ENCODE measurements at regions not wholly inside any gene's neighbourhood (a gene's known extent, or its start where the extent isn't known, plus 50 kb on each side); places are given as distances from the start of the nearest gene placed in this dataset.

DNA sequence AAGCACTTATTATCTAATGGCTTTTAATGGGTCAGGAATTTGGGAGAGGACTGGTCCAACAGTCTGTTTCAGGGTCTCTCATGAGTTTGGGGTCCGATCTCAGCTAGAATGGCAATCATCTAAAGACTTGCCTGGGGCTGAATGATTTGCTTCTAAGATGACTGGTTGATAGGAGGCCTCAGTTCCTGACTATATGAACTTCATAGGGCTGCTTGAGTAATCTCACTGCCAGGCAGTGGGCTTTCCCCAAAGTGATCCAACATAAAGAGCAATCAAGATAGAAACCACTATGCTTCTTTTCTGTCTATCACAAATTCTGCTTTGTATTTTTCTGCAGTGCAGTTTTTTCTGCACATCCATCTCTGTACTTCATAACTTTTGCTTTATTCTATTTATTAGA, 793.5 kb upstream of the CHAC2 start:
- no peaks in the 10 kb centered on the region for H3K4me1 ChIP-seq (ENCODE audit: control insufficient read depth in 1 of 2, insufficient read depth in 1 of 2, low read depth in 1 of 2, low read length in 1 of 2)
- H3K36me3 ChIP-seq = no peaks in the 10 kb centered on the region
- H3K27ac ChIP-seq = no peak overlapping the region
- no peaks in the 10 kb centered on the region for H3K27me3 ChIP-seq
- no peaks in the 10 kb centered on the region for H3K9me3 ChIP-seq
- H3K4me3 ChIP-seq (ENCODE audit: low read depth in 1 of 2, low read length in 1 of 2) = no peak overlapping the region
- TF ChIP-seq, protein P1, sequence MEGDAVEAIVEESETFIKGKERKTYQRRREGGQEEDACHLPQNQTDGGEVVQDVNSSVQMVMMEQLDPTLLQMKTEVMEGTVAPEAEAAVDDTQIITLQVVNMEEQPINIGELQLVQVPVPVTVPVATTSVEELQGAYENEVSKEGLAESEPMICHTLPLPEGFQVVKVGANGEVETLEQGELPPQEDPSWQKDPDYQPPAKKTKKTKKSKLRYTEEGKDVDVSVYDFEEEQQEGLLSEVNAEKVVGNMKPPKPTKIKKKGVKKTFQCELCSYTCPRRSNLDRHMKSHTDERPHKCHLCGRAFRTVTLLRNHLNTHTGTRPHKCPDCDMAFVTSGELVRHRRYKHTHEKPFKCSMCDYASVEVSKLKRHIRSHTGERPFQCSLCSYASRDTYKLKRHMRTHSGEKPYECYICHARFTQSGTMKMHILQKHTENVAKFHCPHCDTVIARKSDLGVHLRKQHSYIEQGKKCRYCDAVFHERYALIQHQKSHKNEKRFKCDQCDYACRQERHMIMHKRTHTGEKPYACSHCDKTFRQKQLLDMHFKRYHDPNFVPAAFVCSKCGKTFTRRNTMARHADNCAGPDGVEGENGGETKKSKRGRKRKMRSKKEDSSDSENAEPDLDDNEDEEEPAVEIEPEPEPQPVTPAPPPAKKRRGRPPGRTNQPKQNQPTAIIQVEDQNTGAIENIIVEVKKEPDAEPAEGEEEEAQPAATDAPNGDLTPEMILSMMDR (IDR thresholded peaks at IDR 0.05) = no peak

DNA sequence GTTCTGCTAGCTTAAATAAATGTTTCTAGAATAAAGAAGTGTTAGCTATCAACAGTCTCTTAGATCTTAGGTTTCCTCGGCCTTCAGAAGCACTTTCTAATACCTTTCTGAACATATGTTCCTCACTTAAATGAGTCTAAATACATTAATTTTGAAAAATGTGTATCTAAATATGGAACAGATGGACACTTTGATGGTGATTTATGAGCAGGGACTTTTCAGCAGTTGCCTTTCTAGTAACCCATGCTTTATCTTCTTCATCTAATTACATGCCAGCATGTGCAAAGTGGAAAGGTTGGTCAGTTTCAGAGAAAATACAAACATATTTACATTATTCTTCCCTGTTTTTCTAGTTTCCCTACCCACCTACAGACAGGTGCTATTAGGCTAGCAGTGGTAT, 797.0 kb upstream of the CHAC2 start:
- Histone ChIP-seq H3K27me3 (no peaks in the 10 kb centered on the region), H3K36me3 (no peaks in the 10 kb centered on the region), H3K9me3 (no peaks in the 10 kb centered on the region), H3K4me1 (ENCODE audit: control insufficient read depth in 1 of 2, insufficient read depth in 1 of 2, low read depth in 1 of 2, low read length in 1 of 2) (no peaks in the 10 kb centered on the region), H3K4me3 (ENCODE audit: low read depth in 1 of 2, low read length in 1 of 2) (no peak overlapping the region), H3K27ac (no peak overlapping the region)
- TF ChIP-seq, protein P1 (IDR thresholded peaks at IDR 0.05) = no peak

DNA sequence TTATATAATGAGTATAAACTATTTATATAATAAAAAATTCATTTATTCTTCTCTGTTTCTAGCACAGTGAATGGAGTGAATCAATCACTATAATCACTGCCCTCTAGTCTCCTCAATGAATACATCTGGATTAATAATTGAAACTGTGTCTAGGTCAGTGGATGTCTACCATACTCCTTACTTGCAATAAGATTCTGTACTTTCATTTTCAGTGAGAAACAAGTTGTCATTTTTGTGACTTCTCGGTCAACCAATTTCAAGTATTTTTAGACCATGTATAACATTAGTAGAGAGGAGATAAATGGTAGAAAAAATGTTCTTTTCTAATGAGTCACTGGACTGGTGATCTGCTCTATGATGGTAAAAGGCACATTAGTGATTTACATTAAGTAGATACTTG, 799.6 kb upstream of the CHAC2 start:
- H3K36me3 ChIP-seq = no peaks in the 10 kb centered on the region
- H3K27me3 ChIP-seq = no peaks in the 10 kb centered on the region
- TF ChIP-seq, protein P1 (IDR thresholded peaks at IDR 0.05) = no peak
- H3K4me3 ChIP-seq (ENCODE audit: low read depth in 1 of 2, low read length in 1 of 2) = no peak overlapping the region
- H3K27ac ChIP-seq = no peak overlapping the region
- H3K9me3 ChIP-seq = no peaks in the 10 kb centered on the region
- H3K4me1 ChIP-seq (ENCODE audit: control insufficient read depth in 1 of 2, insufficient read depth in 1 of 2, low read depth in 1 of 2, low read length in 1 of 2) = no peaks in the 10 kb centered on the region

DNA sequence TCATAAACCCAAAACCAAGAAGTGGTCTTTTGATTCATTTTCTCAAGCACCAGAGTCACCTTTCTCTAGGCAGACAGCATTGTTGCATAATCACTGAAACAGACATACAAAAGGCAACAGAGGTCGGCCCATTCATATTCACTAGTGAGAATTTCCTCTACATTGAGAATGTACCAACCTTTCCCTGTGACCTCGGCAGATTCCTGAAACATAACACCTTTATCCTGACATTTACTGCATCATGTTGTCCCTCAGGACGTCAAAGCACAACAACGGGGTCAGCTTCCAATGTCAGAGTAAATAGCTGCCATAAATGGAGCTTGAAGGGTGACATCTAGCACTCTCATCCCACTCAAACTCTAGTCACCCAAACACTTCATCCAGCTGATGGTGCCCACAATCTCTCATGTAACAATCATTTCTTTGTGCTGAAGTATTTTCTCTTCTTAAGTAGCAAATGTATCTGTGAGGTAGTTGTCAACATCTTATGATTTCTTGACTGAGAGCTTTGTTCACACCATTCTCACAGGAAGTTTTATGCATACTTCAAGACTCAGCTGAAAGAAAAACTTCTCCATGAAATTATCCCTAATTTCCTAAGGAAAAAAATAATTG, 802.6 kb upstream of the CHAC2 start:
- Histone ChIP-seq H3K4me1 (ENCODE audit: control insufficient read depth in 1 of 2, insufficient read depth in 1 of 2, low read depth in 1 of 2, low read length in 1 of 2) (no peaks in the 10 kb centered on the region), H3K9me3 (no peaks in the 10 kb centered on the region), H3K27me3 (no peaks in the 10 kb centered on the region), H3K27ac (no peak overlapping the region), H3K36me3 (no peaks in the 10 kb centered on the region), H3K4me3 (ENCODE audit: low read depth in 1 of 2, low read length in 1 of 2) (no peak overlapping the region)
- TF ChIP-seq, protein P1 (IDR thresholded peaks at IDR 0.05) = no peak

DNA sequence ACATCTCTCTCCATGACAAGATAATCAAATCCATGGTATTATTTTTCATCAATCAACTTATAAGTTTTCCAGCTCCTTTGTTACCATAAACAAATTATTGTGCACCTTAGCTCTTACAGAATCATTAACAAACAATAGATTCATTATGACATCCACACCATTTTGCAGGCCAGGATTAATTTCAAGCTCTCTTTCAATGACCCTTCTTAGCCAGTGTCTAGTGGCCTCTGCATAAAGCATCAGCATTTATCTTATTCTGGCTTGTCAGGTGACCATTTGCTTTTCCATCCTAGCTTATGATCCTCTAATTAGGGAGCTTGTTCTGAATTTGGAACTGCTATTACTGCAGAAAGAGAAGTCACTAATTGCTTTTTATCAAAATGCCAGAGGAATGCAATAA, 806.2 kb upstream of the CHAC2 start:
- Histone ChIP-seq H3K27ac (no peak overlapping the region), H3K36me3 (no peaks in the 10 kb centered on the region), H3K4me3 (ENCODE audit: low read depth in 1 of 2, low read length in 1 of 2) (no peak overlapping the region), H3K27me3 (no peaks in the 10 kb centered on the region), H3K9me3 (no peaks in the 10 kb centered on the region), H3K4me1 (ENCODE audit: control insufficient read depth in 1 of 2, insufficient read depth in 1 of 2, low read depth in 1 of 2, low read length in 1 of 2) (no peaks in the 10 kb centered on the region)
- TF ChIP-seq, protein P1 (IDR thresholded peaks at IDR 0.05) = no peak

DNA sequence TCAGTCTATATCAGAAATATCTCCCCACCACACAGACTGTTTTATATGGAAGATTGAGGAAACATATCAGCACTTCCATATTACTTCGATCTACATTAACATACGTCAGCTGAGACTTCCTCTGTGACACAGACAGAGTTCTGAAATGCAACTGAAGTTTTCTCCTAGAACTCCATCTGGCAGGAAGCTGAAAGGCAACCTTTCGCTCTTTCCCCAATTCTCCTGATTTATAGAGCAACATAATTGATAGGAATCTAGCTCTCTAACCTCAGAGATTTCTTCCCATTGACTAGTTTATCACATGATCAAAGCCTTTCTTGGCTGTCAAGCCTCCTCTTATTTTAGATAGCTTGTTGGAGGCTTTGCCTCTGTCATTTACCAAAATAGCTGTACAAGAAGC, 806.7 kb upstream of the CHAC2 start:
- TF ChIP-seq, protein P1 (IDR thresholded peaks at IDR 0.05) = no peak
- Histone ChIP-seq H3K27ac (no peak overlapping the region), H3K4me1 (ENCODE audit: control insufficient read depth in 1 of 2, insufficient read depth in 1 of 2, low read depth in 1 of 2, low read length in 1 of 2) (no peaks in the 10 kb centered on the region), H3K9me3 (no peaks in the 10 kb centered on the region), H3K36me3 (no peaks in the 10 kb centered on the region), H3K27me3 (no peaks in the 10 kb centered on the region), H3K4me3 (ENCODE audit: low read depth in 1 of 2, low read length in 1 of 2) (no peak overlapping the region)
